OCI-LY7 (cell line): ENCODE measurements at regions not wholly inside any gene's neighbourhood (a gene's known extent, or its start where the extent isn't known, plus 50 kb on each side); places are given as distances from the start of the nearest gene placed in this dataset.

ENCODE experiments used
- CTCF ChIP-seq: fragments of 200-600 bp; sonication (generic); conservative IDR thresholded peaks from 2 replicates; pipeline ENCODE4 v1.5.1; 2014; ENCODE audit warnings: mild to moderate bottlenecking, antibody characterized with exemption, low read length, moderate library complexity, mixed read lengths
- EZH2phosphoT487 ChIP-seq: fragments of 200-600 bp; sonication (generic); IDR thresholded peaks from 2 replicates; pipeline ENCODE4 v1.6.1; 2018; ENCODE audit warnings: low read depth, borderline replicate concordance, mild to moderate bottlenecking, mixed run types, antibody characterized with exemption, low read length, moderate library complexity, mixed read lengths

GRCh38 chr7:80053124-80053523, 81.5 kb upstream of the GNAI1 start:
- no peak for TF ChIP-seq CTCF
- no peak for TF ChIP-seq EZH2phosphoT487
